HCT116 (cell line): ENCODE measurements at regions not wholly inside any gene's neighbourhood (a gene's known extent, or its start where the extent isn't known, plus 50 kb on each side); places are given as distances from the start of the nearest gene placed in this dataset.

ENCODE experiments used
- CTCF ChIP-seq, 3 experiments: fragments of 200-600 bp in 1 of 3; sonication (generic) in 1 of 3; IDR thresholded peaks in 2 of 3; conservative IDR thresholded peaks in 1 of 3; 2 replicates each; pipeline ENCODE4 v1.5.1; 2012 to 2017; ENCODE audit warnings: low read depth in 2 of 3, low read length in 2 of 3, antibody characterized with exemption in 1 of 3, borderline replicate concordance in 1 of 3, control low read depth in 1 of 3, mild to moderate bottlenecking in 1 of 3, mixed read lengths in 1 of 3, mixed run types in 1 of 3, moderate library complexity in 1 of 3; ENCODE audit not compliant: insufficient read depth in 1 of 3
- EZH2 ChIP-seq: fragments of 200-600 bp; sonication (generic); IDR thresholded peaks from 2 replicates; pipeline ENCODE4 v1.6.1; 2017; ENCODE audit warnings: antibody characterized with exemption, mixed run types
- EZH2phosphoT487 ChIP-seq: fragments of 200-600 bp; IDR thresholded peaks from 2 replicates; pipeline ENCODE4 v1.6.1; 2018; ENCODE audit warnings: antibody characterized with exemption, borderline replicate concordance
- POLR2A ChIP-seq: IDR thresholded peaks from 2 replicates; pipeline ENCODE4 v1.7.0; 2011; ENCODE audit warnings: borderline replicate concordance; ENCODE audit not compliant: insufficient read depth, insufficient read length; ENCODE audit errors: extremely low read depth
- POLR2AphosphoS5 ChIP-seq: IDR thresholded peaks from 2 replicates; pipeline ENCODE4 v1.6.1; 2011; ENCODE audit warnings: mild to moderate bottlenecking, low read depth, low read length, moderate library complexity
- ZNF274 ChIP-seq: fragments of 200-500 bp; sonication (Bioruptor generic); IDR thresholded peaks from 2 replicates; pipeline ENCODE4 v1.6.1; 2014; ENCODE audit warnings: mild to moderate bottlenecking, low read depth, low read length, inconsistent platforms

DNA sequence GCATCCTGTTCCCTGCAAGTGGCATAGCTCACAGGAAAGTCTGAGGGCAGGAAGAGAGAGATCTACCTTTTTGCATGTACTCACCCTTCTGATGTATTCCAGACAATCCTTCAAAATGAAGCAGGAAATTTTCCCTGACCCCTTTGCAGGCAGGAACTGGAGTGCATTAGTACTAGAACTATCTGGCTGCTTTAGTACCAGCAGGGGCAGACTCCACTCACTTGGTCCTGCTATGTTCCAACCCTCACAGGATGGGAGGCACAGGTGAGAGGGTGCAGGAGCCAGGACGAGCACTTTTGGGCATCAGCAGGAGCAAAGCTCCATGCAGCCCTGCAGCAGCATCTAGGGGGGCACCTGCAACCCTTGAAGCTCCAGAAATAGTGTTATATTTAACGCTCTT, 116.3 kb upstream of the IGF1 start:
- no peak for TF ChIP-seq CTCF (IDR thresholded peaks at IDR 0.05 in 2 of 3, conservative IDR thresholded peaks at IDR 0.05 in 1 of 3; ENCODE audit: borderline replicate concordance in 1 of 3, insufficient read depth in 1 of 3, low read depth in 2 of 3, low read length in 2 of 3)
- no peak for TF ChIP-seq POLR2AphosphoS5
- TF ChIP-seq POLR2A, result no peak
- TF ChIP-seq EZH2, result no peak
- no peak for TF ChIP-seq EZH2phosphoT487
- TF ChIP-seq ZNF274, result no peak
